CD4-positive, alpha-beta T cell treated with Interleukin-15 for 4 hours (primary cell): ENCODE measurements at regions not wholly inside any gene's neighbourhood (a gene's known extent, or its start where the extent isn't known, plus 50 kb on each side); places are given as distances from the start of the nearest gene placed in this dataset.

Experiments
- DNase-seq: peaks from one replicate; pipeline ENCODE4 v3.0.0-alpha.2; 2020; ENCODE audit warnings: low spot score

DNA sequence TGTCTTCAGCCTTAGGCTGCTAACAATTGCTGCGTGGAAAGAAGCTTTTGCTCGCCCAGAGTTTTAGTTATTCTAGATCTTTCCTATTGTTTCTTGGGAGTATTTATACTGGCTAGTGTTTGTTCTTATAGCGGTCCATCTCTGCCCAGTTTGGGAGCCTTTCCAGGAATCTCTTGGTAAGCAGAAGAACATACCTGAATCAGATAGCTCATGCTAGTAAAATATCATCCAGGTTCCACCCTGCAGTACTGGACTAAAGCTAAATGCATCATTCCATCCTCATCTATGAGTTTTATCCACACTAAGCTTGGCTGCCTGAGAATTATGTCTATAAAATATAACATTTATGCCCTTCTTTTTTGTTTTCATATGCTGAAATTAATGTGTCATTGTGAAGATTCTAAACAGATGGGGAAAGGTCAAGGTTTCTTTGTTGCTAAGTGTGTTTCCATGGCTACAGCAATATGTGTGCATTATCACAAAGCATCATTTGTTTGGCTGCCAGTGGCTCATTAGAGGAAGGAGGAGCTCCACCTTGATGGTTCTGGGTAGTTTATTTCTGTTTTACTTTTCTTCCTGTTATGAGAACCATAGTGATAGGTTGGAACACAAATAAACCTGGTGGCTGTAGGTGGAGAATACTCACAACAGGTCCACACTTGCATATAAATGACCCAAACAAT, 182.8 kb downstream of the PIK3C3 start:
- no peak for DNase-seq

DNA sequence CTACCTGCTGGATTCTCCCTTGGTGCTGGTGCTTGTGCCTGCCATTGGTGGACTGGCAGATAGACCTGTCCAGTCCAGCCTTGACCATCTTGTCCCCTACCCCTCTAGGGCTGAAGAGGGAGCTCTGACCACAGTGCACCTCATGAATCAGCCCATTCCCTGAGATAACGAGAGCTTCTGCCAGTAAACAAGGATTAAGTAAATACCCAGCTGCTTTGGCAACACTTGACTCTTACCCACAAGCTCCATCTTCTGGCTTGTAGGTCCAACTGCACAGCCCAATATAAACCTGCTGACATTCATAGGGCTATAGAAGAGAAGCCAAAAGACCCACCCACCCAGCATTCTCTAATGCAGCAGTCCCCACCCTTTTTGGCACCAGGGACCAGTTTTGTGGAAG, 186.4 kb downstream of the PIK3C3 start:
- DNase-seq, result no peak

DNA sequence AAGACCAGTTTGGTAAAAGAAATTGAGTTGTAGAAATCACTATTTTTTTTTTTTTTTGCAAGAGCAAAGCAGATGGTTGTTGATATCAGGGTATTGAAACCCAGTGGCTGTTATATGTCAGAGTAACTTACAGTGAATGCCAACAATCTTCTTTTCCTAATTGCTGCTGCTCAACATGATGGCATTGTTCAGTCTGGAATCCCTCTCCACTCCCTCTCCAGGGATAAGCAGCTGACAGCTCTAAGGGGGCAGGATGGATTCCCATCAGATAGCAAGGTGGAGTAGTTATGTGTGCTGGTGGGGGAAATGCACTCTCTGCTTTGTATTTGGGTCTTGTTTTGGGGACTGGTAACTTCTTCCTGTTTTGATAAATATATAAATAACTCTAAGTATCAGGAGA, 200.0 kb downstream of the PIK3C3 start:
- DNase-seq, result no peak

DNA sequence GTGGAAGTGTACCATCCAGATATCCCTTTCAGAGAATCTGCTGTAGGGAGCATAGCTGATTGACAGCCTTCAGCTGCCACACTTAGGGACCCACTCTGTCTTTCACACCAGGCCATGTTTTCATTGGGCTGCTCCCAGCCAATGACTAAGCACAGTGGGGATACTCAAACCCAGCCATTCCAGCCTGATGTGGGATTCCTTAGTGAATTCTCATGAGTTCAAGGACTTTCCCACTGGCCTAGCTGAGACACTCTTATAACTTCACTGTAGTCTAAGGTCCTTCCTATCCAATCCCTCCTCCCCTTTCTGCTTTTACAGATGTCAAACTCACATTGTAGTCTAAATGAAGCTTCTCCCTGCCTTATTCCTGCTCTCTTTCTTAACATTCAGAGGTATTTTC, 201.2 kb downstream of the PIK3C3 start:
- no peak for DNase-seq

DNA sequence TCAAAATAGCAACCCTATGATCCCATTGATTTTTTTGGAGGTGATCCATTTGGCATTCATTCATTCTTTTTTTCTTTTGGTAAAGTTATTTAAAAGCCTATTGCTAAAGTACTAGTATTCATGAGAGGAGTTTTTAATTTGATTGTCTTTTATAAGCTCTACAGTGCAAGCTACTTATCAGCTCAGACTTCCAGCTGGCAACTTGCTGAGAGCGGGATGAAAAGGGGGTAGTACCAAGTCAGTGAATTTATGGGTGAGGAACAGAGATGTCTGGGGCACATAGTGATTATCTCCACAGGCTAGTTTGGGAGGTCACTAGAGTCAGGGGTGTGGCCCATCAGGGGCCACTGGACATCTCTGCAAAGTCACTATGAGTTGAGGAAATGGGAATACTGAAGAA, 202.4 kb downstream of the PIK3C3 start:
- DNase-seq, result no peak

DNA sequence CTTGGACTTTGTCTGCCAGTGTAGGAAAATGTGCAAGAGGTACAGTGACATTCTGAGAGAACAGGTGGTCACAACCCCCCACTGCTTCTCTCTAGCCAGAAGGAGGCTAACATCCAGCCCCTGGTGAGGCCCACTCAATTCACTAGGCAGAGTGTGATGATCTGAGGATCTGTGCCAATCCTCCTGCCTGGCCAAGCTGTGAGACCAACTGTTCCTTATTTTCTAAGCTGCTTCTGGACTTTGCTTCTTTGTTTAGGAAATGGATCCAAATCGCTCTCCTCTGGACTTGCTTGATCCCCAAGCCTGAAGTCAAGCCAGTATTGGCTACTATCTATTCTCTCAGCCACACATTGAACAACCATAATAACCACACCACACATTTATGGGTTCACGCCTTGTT, 202.8 kb downstream of the PIK3C3 start:
- no peak for DNase-seq

DNA sequence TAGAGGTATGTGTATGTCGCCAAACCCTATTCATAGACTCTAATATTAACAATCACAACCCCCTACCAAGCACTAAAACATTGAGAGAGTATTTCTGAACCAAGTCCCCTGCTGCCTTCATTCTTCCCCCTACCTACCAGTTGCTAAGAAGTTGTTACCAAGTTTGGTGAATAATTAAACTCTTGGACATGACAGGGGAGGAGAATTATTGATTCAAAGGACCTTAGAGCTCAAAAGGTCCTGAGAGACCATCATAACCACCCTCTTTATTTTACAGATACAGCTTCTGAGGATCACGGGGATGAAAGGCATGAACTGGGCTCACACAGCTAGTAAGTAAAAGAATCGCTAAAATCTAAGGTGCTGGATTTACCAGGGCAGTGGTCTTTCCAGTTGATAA, 204.1 kb downstream of the PIK3C3 start:
- DNase-seq, result no peak

DNA sequence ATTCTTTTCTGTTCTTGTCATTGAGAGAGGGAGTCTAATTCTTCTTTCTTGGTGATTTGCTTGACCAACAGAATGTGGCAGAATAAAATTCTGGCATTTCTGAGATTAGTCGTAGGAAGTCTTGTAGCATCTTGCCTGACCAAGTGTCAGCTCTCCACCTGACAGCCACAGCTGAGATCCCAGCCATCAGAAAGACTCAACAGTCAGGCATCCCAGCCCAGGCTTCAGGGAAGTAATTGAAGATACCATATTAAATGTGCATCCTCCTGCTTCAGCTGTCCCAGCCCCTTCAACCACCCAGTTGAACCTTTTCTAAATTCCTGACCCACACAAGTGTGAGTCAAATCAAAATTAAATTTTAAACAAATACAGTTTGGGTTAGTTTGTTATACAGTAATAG, 208.3 kb downstream of the PIK3C3 start:
- DNase-seq, result no peak

DNA sequence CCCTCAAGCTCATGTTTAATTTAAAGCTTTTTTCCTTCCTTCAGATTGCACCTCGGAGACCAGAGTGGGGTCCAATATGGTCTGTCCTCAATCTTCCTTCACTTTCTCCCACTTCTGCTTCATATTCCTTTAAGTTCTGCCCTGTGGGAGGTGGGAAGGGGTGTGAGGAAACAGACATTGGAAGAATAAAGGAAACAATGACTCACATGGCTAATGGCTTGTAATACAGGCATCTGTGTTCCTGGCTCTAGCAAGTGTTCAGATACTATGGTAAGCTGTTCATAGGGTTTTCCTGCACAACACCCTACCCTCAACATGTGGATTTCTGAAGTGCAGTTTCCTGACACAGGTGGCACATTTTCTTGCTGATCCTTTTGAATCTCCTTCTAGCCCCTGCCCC, 209.5 kb downstream of the PIK3C3 start:
- DNase-seq, result no peak

DNA sequence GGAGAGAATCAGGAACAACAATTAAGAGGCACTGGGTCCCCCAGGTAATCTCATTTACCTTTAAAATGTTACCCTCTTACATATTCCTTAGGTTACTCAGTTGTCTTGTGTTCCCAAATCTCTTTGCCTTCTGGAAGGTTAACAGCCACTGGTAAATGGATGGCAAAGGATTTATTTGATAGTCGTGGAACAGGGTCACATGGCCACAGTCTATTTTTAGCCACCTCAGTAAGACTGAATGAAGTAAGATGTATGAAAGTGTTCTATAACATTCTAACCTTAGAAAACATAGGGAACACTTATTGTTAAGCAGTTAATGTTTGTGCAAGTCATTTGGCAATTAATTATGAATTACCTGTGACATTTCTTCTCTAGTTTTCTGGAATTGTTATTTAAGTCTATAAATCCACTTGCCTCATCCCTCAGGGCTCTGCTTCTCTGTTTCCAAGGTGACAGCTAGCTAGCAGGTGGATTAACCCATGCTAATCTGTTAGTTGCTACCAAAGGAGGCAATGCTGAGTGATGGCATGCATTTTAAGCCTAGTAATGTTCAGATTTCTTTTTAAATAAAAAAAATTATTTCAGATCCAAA, 211.0 kb downstream of the PIK3C3 start:
- no peak for DNase-seq

DNA sequence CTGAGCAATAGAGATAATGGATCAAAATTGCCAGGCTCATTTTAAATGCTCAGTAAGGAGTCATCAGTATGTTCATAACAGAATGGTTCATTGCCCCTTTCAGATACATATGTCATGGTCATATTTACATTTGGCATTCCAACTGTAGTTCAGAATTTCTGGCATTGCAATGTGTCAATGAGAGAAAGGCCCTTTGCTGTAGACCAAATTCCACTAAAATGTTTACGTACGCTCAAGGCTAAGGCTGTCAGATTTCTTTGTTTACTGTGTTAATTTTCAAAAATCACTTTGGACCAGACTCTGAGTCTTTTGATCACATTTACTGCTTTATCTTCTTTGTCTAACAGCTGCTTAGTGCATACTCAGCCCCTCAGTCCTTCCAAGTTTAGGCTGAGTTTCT, 213.5 kb downstream of the PIK3C3 start:
- DNase-seq, result no peak

DNA sequence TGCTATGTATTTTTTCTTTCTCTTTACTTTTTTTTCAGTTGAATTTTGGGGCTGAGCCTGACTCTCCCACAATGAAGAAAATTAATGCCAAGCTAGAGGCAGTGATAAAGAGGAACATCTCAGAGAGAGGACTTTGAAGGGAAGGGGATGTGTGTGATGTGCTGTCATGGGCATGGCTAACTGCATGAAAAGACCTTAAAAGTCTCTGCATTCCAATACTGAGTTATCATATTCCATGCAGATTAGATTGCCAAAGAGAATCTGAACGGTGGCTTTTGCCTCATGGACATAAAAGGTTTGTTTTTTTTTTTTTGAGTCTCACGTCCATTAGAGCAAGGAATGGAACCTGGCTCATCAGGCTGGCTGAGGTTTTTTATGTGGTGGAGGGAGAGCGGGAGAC, 213.9 kb downstream of the PIK3C3 start:
- DNase-seq, result no peak

DNA sequence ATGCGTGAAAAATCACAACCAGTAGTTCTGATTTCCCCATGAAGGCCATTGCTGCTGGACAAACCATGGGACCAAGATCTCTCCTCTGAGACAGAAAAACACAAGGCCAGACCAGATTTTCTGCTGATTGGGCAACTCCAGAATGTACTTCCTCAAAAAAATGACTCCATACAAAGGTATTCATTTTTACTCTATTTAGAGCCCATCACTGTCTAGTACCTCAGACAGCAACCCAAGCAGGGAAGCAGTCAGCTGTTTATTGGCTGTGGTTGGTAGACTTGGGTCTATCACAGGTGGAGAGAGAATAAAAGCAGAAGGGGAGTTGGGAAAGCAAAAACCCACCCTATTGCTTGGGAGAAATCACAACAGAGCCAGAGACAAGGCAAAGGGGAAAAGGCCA, 219.9 kb downstream of the PIK3C3 start:
- DNase-seq, result no peak

DNA sequence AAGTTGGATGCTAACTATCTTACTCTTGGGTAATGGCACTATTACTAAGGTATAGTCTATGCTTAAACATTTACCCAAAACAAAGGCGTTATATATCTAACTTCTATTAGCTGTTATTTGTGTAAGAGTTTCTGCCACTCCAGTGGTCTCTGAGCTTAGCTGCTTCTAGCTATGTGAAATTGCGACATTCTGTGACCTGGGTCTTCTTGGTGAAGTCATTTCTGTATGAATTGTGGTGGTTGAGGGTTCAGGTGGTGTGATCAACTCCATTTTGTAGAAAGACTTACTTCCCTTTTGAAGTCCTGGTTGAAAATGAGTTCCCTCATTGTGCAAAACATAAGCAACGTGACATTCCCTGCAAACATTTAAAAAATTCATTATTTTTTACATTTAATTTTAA, 221.6 kb downstream of the PIK3C3 start:
- no peak for DNase-seq

DNA sequence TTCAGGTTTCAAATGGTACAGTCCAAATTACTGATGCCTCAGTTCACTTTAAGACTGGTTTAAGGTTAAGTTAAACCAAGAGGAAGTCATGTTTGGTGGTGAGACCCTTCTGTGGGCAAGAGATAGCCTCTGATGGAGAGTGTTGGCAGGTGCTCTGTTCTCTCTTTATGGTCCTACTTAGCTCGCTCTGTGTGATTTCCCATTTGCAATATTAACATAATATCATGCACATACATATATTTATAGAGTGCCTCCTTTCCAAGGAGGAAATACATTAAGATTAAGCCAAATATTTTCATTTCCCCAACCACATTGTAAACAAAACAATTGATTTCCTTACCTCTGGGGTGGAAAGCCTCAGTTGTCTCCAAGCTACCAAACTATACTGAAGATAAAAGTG, 222.4 kb downstream of the PIK3C3 start:
- no peak for DNase-seq

DNA sequence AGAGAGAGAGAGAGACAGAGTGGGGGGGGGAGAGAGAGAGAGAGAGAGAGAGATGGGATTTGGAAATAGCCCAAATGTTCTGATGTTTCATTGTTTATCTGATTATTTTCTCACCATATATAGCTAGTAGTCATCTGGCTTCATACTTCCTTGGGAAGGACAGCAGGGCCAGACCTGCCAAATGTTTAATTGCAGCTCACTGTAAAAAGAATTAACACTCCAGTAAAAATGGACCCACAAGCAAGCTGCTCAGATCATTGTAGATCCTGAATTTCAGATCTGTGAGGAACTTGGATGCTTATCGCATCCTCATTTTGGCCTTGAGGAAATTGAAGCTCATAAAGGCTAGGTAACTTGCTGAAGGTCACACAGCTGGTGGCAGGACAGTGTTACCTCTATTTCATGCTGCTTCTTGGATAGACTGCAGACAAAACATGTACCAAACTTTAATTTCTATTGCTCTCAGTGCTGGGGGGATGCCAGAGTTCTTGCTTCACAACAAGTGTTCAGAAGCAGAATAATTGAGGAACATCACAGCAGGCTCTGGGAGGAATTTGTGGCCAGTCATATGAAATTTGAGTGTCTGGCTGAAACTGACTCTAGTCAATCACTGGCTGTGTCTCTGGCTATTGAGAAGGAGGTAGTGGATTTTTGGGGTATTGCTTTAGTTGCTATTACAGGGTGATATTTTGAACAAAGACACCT, 223.5 kb downstream of the PIK3C3 start:
- no peak for DNase-seq

DNA sequence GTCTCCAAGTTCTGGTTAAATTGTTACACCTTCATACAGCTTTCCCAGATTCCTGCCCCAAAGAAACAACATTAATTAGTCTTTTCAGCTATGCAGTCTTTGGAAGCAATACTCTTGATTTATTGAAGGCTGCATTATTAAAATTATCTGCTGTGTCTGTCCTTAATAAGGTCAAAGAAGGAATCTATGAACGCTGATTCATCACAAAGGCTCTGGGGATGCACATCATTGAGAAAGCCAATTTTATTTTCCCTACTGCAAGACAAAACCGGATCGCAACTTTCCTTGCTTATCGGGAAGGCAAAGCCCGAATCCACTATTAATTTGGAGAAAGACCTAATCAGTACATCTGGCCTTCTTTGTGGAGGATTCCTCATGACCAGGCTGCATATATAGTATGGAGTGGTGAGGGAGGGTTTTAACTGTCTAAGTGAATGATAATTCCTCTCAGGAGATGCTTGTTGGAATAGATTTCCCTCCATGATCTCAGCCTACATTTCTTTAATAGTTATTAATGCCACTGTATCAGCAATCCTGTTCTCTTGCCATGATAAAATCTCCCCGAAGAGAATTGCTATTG, 224.6 kb downstream of the PIK3C3 start:
- DNase-seq, result no peak

DNA sequence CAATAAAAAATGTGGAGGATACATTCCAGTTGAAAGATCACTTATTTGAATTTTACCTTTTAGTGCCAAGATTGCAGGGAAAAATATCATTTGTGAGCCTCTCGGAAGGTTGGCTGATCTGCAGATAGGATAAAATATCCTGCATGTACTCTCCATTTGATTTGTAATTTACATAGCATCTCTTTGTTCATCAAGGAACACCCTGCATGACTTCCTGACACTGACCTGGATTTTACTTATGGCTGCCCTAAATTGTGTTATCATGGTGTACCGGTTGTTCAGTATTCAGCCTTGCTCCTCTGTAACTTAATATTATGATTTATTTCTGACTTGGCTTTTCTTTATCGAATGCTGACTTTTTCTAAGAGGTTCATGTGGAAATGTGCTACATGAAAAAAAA, 226.4 kb downstream of the PIK3C3 start:
- no peak for DNase-seq

DNA sequence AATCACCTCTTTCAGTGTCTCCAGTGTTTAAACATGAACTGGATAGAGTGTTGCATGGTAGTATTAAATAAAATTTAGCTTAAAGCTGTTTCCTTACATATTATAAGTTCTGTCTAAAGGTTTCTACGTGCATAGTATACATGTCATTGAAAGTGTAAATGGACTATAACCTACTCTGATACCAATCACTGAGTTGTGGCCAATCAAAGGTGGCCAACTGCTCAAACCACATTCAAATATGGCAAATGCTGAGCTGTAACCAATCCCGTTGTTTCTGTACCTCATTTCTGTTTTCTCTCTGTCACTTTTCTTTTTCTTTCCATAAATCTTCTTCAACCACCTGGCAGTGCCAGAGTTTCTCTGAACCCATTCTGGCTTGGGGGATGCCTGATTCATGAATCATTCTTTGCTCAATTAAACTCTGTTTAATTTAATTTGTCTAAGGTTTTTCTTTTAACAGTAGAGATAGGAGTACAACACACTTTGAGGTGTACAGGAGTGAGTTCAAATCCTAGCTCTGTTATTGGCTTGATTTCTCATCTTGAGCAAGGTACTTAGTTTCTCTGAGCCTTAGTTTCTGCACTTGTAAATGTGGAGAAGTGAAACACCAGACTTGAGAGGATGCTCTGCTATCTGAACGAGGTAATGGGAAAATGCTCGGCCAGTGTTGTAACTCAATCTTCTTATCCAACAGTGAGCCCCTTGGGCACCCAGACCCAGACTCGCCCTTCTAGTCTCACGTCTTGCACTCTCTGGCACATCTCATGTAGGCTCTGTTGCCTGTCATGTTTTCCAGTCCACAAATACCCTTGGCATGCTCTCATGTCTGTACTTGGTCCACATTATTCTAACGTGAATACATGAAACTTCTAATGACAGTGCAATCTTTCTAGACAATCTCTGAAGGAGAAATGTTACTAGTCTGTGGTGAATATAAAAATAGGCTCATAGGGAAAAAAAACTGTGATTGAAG, 228.0 kb downstream of the PIK3C3 start:
- DNase-seq, result no peak

DNA sequence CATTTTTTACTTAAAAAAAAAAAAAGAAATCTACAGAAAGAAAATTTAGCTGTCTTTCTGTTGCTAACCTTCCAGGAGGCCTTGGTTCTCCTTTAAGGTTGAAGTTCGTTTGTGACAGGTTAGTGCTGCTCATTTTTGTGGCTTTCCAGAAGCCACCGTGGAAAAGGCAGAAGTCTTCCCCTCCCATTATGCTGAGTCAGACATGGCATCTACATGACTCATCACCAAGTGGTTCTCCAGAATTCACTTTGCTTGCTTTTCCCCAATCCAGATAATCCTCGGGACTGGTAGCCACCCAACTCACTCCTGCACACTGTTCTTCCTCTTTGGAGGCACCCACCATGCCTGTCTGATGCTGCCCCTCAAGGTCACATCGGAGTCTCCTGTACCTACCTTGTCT, 228.7 kb downstream of the PIK3C3 start:
- no peak for DNase-seq

DNA sequence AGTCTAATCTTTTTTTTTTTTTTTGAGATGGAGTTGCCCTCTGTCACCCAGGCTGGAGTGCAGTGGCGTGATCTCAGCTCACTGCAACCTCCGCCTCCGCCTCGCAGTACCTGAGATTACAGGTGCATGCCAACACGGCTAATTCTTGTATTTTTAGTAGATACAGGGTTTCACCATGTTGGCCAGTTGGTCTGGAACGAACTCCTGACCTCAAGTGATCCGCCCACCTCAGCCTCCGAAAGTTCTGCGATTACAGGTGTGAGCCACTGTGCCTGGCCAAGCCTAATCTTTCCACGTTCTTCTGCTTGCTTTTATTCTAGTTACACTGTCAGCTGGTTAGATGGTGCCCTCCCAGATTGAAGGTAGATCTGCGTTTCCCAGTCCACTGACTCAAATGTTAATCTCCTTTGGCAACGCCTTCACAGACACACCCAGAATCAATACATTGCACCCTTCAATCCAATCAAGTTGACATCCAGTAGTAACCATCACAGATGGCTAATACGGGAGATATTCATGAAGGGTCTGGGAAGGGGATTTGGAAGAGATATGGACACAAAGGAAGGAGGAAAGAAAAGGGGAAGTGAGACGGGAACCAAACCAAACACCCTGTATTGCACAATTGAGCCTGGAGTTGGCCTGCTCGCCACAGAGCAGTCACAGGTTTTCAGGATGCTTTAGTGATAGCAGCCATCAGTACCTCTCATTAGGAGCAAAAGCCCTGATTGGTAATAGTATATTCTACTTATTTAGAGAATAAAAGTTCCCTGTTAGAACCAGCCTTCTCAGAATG, 229.8 kb downstream of the PIK3C3 start:
- no peak for DNase-seq
